NCI-H2107 treated with DMSO at 0.1 percent for 48 hours (cell line): ENCODE measurements at regions not wholly inside any gene's neighbourhood (a gene's known extent, or its start where the extent isn't known, plus 50 kb on each side); places are given as distances from the start of the nearest gene placed in this dataset.
"Not testable (repeated sequence)": the region's sequence is repeated elsewhere in the genome, so short reads cannot be mapped to it uniquely, and the experiment has no call there.

Experiments
- DNase-seq: peaks from one replicate; lab custom pipeline; 2025; ENCODE audit not compliant: unreplicated experiment; lab: John Stamatoyannopoulos, UW

DNA sequence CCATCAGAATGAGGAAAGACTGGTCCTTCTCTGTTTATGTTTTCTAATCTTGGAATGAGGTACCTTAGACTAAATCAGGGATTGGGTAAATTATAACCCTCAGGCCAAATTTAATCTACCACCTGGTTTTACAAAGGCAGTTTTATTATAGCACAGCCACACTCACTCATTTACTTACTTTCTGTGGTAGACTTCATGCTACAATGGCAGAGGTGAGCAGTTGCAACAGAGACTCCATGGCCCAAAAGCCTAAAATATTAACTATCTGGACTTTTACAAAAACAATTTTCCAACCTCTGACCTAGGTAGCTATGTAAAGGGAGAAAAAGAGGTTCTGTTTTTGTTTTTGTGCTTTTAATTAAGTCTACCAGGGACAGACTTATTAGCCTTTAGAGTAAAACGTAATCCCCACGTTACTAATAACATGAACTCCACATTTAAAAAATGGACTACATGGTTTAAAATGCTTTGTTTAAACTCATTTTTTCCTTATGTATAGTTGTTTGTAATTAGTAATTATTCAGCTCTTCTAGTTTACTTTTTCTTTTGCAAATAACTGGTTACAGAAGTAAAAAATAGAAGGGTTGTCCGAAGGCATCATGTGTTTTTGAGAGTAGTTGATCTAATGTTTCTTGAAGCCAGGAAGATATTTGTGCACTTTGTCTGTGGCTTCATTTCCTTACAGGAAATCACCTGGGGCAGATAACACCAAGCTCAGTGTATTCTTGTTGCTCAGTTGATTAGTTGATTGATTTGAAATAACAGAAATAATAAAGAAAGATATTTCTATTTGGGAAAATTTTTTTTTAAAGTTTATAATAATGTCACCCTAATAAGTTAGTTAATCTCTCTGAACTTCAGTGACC, 57.6 kb upstream of the ATP2B1 start:
- no peak for DNase-seq

- not testable (repeated sequence) for DNase-seq
These were observed 55.5 kb upstream of the ATP2B1 start for GRCh38 chr12:89764164-89764563.

DNA sequence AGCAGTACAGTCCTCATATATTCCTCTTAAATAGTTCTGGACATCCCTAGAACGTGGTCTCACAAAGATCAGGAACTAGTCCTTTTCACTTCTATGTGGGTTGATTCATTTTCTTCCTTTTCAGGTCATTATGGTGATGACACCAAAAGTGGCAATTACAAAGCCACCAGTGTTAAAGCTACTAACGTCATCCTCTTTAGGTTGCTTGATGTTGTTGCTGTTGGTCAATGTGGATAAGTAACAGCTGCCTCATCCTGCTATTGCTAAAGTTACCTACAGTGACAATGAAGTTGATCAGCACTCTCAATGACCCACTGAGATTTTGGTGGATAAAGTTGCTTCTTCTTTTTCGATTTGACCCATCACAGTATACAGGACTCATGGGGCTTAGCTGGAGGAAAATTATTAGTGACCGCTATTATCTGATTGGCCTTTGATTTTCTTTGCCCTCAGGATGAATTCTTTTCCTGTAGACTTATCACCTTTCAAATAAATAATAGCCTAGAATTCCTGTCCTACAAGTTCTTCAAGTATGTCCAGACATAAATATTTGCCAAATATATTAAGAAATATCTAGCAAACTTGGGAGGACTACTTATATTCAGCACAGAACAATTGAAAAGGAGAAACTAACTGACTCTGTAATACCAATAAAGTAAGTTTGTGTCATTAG, 54.0 kb upstream of the ATP2B1 start:
- no peak for DNase-seq

GRCh38 chr12:89760783-89761182, 52.1 kb upstream of the ATP2B1 start:
- DNase-seq: no peak
